ENCODE measurements at regions not wholly inside any gene's neighbourhood (a gene's known extent, or its start where the extent isn't known, plus 50 kb on each side); places are given as distances from the start of the nearest gene placed in this dataset.

GRCh38 chr2:120653046-120653445, 82.6 kb upstream of the GLI2 start:
- DNase-seq (ENCODE audit: insufficient read length, low spot score): no peak
- FAIRE-seq: no peak
- TF ChIP-seq CTCF (IDR thresholded peaks at IDR 0.05; ENCODE audit: insufficient read depth, missing control alignments): no peak

GRCh38 chr2:120653871-120654270, 81.8 kb upstream of the GLI2 start:
- no peak for TF ChIP-seq CTCF (IDR thresholded peaks at IDR 0.05; ENCODE audit: insufficient read depth, missing control alignments)
- no peak for DNase-seq (ENCODE audit: insufficient read length, low spot score)

GRCh38 chr2:120654381-120655134, 81.1 kb upstream of the GLI2 start:
- DNase-seq (ENCODE audit: insufficient read length, low spot score) (no peak), FAIRE-seq (no peak)
- TF ChIP-seq CTCF (IDR thresholded peaks at IDR 0.05; ENCODE audit: insufficient read depth, missing control alignments): no peak

More at GRCh38 chr2:120653871-120654270, 81.8 kb upstream of the GLI2 start:
- FAIRE-seq: no peak

DNA sequence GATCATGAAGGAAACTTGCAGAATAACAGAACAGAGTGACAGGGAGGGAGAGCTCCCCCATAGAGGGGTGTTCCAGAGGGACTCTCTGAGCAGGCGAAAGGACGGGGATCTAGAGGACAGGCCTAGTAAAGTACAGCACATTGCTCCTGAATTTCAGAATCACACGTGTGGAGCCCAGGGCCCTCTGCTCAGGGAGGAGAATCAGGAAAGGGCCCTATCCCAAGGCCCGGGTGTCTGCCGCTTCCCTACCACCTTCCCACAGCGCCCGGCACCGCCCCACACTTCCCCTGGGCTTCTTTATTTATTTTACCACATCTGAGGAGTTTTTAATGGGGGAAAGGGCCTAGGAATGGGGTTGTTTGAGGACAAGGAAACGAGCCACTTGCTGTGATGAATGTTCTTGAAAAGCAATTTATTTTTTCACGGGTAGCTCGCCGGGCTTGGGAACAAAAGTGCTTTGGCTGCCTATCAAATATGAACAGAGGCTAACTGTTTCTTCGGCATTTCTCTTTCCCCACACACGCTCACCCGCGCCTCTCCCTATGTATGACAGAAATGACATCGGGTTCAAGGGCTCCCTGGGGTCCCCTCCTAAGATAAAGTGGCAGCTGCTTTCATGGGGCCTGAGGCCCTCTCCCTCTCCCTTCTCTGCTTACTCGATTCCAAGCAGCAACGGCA, 79.3 kb upstream of the GLI2 start:
- no peak for TF ChIP-seq CTCF (IDR thresholded peaks at IDR 0.05; ENCODE audit: insufficient read depth, missing control alignments)
- DNase-seq (ENCODE audit: insufficient read length, low spot score) (no peak), FAIRE-seq (no peak)

DNA sequence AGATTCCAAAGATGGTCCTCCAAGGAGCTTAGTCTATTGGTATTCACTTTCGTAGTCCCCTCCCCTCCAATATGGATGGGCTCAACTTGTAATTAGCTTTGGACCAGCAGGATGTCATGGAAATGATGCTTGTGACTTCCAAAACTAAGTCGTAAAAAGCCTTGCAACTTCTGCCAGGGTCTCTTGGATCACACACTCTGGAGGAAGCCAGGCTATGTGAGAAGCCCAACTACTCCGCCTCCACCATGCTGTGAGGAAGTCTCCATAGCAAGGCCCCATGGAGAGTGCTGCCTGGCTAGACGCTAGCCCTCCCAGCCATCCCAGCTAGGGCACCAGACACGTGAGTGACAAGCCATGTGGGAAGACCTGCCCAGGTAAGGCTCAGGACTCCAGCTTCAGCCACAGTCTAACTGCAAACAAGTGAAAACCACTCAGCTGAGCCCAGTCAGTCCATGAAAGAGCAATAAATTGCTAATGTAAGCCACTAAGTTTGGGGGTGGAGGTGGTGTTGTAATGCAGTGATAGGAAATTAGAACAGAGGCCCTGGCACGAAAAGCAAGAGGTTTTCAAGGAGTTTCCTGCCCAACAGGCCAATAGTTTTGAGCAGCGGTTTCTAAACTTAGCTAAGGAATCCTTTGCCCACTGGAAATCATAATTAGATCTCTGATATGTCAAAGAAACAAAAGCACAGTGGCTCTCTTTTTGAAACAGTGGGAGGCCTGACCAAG, 77.5 kb upstream of the GLI2 start:
- no peak for TF ChIP-seq CTCF (IDR thresholded peaks at IDR 0.05; ENCODE audit: insufficient read depth, missing control alignments)
- DNase-seq (ENCODE audit: insufficient read length, low spot score) (no peak), FAIRE-seq (no peak)

GRCh38 chr2:120658770-120659158, 76.9 kb upstream of the GLI2 start:
- FAIRE-seq (no peak), DNase-seq (ENCODE audit: insufficient read length, low spot score) (no peak)
- no peak for TF ChIP-seq CTCF (IDR thresholded peaks at IDR 0.05; ENCODE audit: insufficient read depth, missing control alignments)
